Right cardiac atrium (tissue), 5 donors: ENCODE measurements at regions not wholly inside any gene's neighbourhood (a gene's known extent, or its start where the extent isn't known, plus 50 kb on each side); places are given as distances from the start of the nearest gene placed in this dataset.

Experiments used
- ATAC-seq, 2 donors: fragments of 200-7000 bp; cut with Tn5 transposase; one replicate each; pipeline versions ENCODE4 v1.8.0 to v1.9.1; 2020; ENCODE audit warnings: moderate library complexity in 2 of 2, mild to moderate bottlenecking in 1 of 2
- DNase-seq, 3 donors: peaks; one replicate each; pipeline ENCODE4 v3.0.0-alpha.2; 2020
- H3K27ac ChIP-seq: one replicate; pipeline ENCODE4 v1.5.1; 2013; ENCODE audit warnings: mild to moderate bottlenecking, low read length, control low read depth, moderate library complexity
- H3K27me3 ChIP-seq: one replicate; pipeline ENCODE4 v1.6.1; 2013; ENCODE audit not compliant: control insufficient read depth, insufficient read depth
- H3K4me1 ChIP-seq: one replicate; pipeline ENCODE4 v1.6.1; 2013; ENCODE audit warnings: low read length; ENCODE audit not compliant: control insufficient read depth, insufficient read depth
- H3K4me3 ChIP-seq: one replicate; pipeline ENCODE4 v1.5.1; 2013; ENCODE audit warnings: low read length, control low read depth
- H3K9me3 ChIP-seq: one replicate; pipeline ENCODE4 v1.6.1; 2013; ENCODE audit warnings: low read length; ENCODE audit not compliant: control insufficient read depth
- WGBS: extraction: QIAGEN DNeasy Blood & Tissue Kit; methylation state at CpG from one replicate; pipeline ENCODE4 v1.1.7; 2013; 5-methylcytosine and 5-hydroxymethylcytosine counted together
- intact Hi-C, 4 donors: fragments of 100-400 bp; cut with DNase I; formaldehyde crosslinking; loops; one replicate each; pipeline versions ENCODE4 v1.11.0 to v1.14.0; 2022 to 2023
- donor health status: healthy with polysubstance abuse.
- donor health status: DM: no; HTN: yes; CAD: no.
- donor health status: DM: no; HTN: no; CAD: no.
- donor health status: DM: no; HTN: yes; CAD: no; lungs with severe emphysema.
- donor health status: DM: yes; HTN: yes; CAD: no.

DNA sequence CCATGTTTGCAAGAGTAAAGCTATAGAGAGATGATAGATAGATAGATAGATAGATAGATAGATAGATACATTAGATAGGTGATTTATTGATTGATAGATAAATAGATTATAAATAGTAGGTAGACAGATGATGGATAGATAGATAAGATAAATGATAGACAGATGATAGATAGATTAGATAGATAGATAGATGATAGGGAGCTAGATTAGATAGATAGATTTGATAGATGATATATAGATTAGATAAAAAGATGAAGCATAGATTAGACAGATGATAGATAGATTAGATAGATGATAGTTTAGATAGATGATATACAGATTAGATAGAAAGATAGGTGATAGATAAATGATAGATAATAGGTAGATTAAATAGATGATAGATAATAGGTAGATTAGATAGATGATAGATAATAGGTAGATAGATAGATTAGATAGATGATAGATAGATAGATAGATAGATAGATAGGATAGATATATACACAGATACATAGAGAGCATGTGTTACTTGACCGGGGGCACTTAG lies 243.3 kb upstream of the FOXK1 start:
- H3K27me3 ChIP-seq = no peaks in the 10 kb centered on the region
- WGBS = 94% methylated on average over 1 of the region's 1 CpG
- DNase-seq = no peak
- intact Hi-C loops = no loop called here
- ATAC-seq = no peak
- H3K27ac ChIP-seq = no peak overlapping the region
- H3K4me1 ChIP-seq = no peaks in the 10 kb centered on the region
- no peaks in the 10 kb centered on the region for H3K9me3 ChIP-seq
- no peak overlapping the region for H3K4me3 ChIP-seq

GRCh38 chr7:4439444-4439843 lies 242.7 kb upstream of the FOXK1 start:
- ATAC-seq = no peak
- H3K27me3 ChIP-seq = no peaks in the 10 kb centered on the region
- no peaks in the 10 kb centered on the region for H3K9me3 ChIP-seq
- H3K27ac ChIP-seq = no peak overlapping the region
- WGBS = 78% methylated on average over 6 of the region's 6 CpGs
- no peak for DNase-seq
- no peaks in the 10 kb centered on the region for H3K4me1 ChIP-seq
- no peak overlapping the region for H3K4me3 ChIP-seq
- intact Hi-C loops = no loop called here

- H3K4me3 ChIP-seq = no peak overlapping the region
- H3K27me3 ChIP-seq = no peaks in the 10 kb centered on the region
- no peaks in the 10 kb centered on the region for H3K4me1 ChIP-seq
- WGBS = 67% methylated on average over 1 of the region's 1 CpG
- intact Hi-C loops = no loop called here
- no peak for ATAC-seq
- DNase-seq = no peak
- H3K9me3 ChIP-seq = no peaks in the 10 kb centered on the region
- H3K27ac ChIP-seq = no peak overlapping the region
Measured at GRCh38 chr7:4444106-4444505, 238.0 kb upstream of the FOXK1 start.

GRCh38 chr7:4445777-4446176 lies 236.3 kb upstream of the FOXK1 start:
- no peaks in the 10 kb centered on the region for H3K4me1 ChIP-seq
- WGBS = 94% methylated on average over 2 of the region's 2 CpGs
- intact Hi-C loops = no loop called here
- H3K27me3 ChIP-seq = no peaks in the 10 kb centered on the region
- H3K9me3 ChIP-seq = no peaks in the 10 kb centered on the region
- ATAC-seq (no peak), DNase-seq (no peak)
- no peak overlapping the region for H3K4me3 ChIP-seq
- H3K27ac ChIP-seq = no peak overlapping the region

GRCh38 chr7:4449263-4449662 lies 232.8 kb upstream of the FOXK1 start:
- Histone ChIP-seq H3K4me3 (no peak overlapping the region), H3K4me1 (no peaks in the 10 kb centered on the region), H3K27me3 (no peaks in the 10 kb centered on the region), H3K9me3 (no peaks in the 10 kb centered on the region), H3K27ac (no peak overlapping the region)
- intact Hi-C loops = no loop called here
- DNase-seq (no peak), ATAC-seq (no peak)
- WGBS = 90% methylated on average over 10 of the region's 10 CpGs

DNA sequence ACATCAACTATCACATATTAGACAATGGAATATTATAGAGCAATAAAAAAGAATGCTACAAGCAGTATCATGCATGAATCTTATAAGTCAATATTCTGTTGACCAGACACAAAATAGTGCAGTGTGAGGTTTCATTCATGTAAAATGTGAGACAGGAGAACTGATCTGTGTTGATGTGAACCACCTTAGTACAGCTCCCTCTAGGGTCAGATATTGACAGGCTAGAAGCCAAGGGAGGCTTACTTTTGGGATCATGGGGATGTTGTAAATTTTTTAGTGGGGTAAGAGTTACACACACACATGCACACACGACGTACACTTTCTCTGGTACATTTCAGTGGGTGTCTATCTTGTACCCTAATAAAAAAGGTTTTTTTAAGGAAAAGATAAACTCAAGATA lies 231.6 kb upstream of the FOXK1 start:
- WGBS = 89% methylated on average over 2 of the region's 2 CpGs
- Histone ChIP-seq H3K4me1 (no peaks in the 10 kb centered on the region), H3K9me3 (no peaks in the 10 kb centered on the region), H3K27me3 (no peaks in the 10 kb centered on the region), H3K27ac (no peak overlapping the region), H3K4me3 (no peak overlapping the region)
- intact Hi-C loops = no loop called here
- DNase-seq (no peak), ATAC-seq (no peak)

GRCh38 chr7:4460597-4460996 lies 221.5 kb upstream of the FOXK1 start:
- Histone ChIP-seq H3K4me3 (no peak overlapping the region), H3K9me3 (no peaks in the 10 kb centered on the region), H3K27ac (no peak overlapping the region), H3K4me1 (no peaks in the 10 kb centered on the region), H3K27me3 (no peaks in the 10 kb centered on the region)
- intact Hi-C loops = no loop called here
- WGBS = over 99% methylated on average over 2 of the region's 2 CpGs
- ATAC-seq (no peak), DNase-seq (no peak)

DNA sequence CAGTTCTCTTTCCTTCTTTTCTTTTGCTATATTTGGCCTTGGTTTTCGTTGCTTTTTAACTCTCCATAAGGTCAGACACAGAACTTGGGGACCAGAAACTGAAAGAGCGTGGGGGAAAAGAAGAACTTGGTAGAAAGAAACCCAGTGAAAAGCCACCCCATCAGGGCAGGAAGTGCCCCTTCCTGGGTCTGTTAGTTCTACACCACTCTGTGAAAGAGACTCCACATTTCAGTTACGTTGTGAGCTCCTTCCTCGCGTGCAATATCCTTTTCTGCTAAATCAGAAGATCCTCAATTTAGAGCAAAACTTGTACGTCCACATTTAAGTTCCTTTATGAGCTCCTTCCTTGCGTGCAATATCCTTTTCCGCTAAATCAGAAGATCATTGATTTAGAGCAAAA lies 220.6 kb upstream of the FOXK1 start:
- intact Hi-C loops = no loop called here
- H3K4me1 ChIP-seq = no peaks in the 10 kb centered on the region
- ATAC-seq (no peak), DNase-seq (no peak)
- H3K27me3 ChIP-seq = no peaks in the 10 kb centered on the region
- no peaks in the 10 kb centered on the region for H3K9me3 ChIP-seq
- no peak overlapping the region for H3K27ac ChIP-seq
- WGBS = 75% methylated on average over 8 of the region's 8 CpGs
- H3K4me3 ChIP-seq = no peak overlapping the region

DNA sequence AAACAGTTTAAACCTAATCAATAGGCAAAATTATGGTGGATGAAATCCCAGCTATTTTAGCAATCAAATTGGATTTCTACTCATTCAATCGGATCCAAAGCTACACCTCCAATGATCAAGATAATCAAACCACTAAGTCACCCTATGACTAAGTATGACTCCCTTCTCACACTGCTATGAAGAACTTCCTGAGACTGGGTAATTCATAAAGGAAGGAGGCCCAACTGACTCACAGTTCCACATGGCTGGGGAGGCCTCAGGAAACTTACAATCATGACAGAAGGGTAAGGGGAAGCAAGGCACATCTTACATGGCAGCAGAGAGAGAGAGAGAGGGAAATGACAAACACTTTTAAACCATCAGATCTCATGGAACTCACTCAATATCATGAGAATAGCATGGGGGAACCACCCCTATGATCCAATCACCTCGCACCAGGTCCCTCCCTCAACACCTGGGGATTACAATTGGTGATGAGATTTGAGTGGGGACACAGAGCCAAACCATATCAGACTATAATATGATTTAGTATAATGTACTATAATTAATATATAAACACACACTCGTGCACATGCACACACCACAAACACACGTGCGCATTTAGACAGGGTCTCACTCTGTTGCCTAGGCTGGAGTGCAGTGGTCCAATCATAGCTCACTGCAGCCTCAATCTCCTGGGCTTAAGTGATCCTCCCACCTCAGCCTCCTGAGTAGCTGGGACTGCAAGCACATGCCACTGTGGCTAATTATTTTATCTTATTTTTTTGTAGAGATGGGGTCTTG lies 213.6 kb upstream of the FOXK1 start:
- intact Hi-C loops = no loop called here
- H3K27me3 ChIP-seq = no peaks in the 10 kb centered on the region
- H3K4me1 ChIP-seq = no peaks in the 10 kb centered on the region
- WGBS = 82% methylated on average over 5 of the region's 5 CpGs
- H3K27ac ChIP-seq = no peak overlapping the region
- ATAC-seq (no peak), DNase-seq (no peak)
- H3K9me3 ChIP-seq = no peaks in the 10 kb centered on the region
- H3K4me3 ChIP-seq = no peak overlapping the region

DNA sequence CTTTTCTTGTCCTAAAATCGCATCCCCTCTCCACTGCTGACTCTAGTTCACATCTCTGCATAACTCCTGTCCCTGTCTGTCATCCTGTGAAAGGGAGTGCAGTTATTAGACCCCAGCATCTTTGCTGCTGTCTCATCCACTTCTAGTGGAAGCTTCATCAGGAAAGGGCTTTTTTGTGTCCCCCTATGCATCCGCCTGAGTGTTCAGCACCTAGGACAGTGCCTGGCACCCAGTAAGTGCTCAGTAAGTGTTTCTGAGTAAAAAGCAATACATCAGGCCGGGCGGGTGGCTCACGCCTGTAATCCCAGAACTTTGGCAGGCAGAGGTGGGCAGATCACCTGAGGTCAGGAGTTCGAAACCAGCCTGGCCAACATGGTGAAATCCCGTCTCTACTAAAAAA lies 211.8 kb upstream of the FOXK1 start:
- no peak for DNase-seq
- H3K27me3 ChIP-seq = no peaks in the 10 kb centered on the region
- H3K4me1 ChIP-seq = no peaks in the 10 kb centered on the region
- H3K4me3 ChIP-seq = no peak overlapping the region
- H3K27ac ChIP-seq = no peak overlapping the region
- WGBS = 57% methylated on average over 7 of the region's 7 CpGs
- intact Hi-C loops = no loop called here
- ATAC-seq = no peak
- no peaks in the 10 kb centered on the region for H3K9me3 ChIP-seq

- intact Hi-C loops = no loop called here
- Histone ChIP-seq H3K4me3 (no peak overlapping the region), H3K9me3 (no peaks in the 10 kb centered on the region), H3K27ac (no peak overlapping the region), H3K27me3 (no peaks in the 10 kb centered on the region), H3K4me1 (no peaks in the 10 kb centered on the region)
- 55% methylated on average over 12 of the region's 12 CpGs for WGBS
- ATAC-seq = no peak
- DNase-seq = no peak
Measured at GRCh38 chr7:4472728-4473127, 209.4 kb upstream of the FOXK1 start.
